Stimulated activated CD4-positive, alpha-beta T cell treated with anti-CD3 and anti-CD28 coated beads, Interleukin-4, amount 100 ng/mL, for 4 hours (primary cell): ENCODE measurements at regions not wholly inside any gene's neighbourhood (a gene's known extent, or its start where the extent isn't known, plus 50 kb on each side); places are given as distances from the start of the nearest gene placed in this dataset.
"Not testable (repeated sequence)": the region's sequence is repeated elsewhere in the genome, so short reads cannot be mapped to it uniquely, and the experiment has no call there.

Source experiments
- DNase-seq, 2 experiments: peaks; one replicate each; pipeline ENCODE4 v3.0.0-alpha.2; 2020

DNA sequence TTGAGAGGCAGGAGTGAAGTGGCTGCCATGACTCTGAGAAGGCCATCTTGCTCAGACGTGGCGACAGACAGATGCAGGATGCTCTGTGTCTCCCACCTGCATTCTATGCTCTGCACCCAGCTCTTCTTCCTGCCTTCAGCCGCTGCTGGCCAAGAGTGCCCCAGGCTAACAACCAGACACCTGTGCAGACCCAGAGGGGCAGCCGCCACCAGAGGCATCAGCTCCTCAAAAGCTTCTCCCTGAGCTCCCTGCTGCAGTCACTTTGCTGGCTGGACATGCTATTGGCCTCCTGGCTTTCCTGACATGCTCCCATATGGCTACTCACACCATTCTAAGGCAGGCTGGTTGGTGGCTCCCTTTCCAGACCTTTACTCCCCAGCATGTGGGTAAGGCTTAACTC is 70.6 kb upstream of the GRB10 start:
- DNase-seq, result no peak

DNA sequence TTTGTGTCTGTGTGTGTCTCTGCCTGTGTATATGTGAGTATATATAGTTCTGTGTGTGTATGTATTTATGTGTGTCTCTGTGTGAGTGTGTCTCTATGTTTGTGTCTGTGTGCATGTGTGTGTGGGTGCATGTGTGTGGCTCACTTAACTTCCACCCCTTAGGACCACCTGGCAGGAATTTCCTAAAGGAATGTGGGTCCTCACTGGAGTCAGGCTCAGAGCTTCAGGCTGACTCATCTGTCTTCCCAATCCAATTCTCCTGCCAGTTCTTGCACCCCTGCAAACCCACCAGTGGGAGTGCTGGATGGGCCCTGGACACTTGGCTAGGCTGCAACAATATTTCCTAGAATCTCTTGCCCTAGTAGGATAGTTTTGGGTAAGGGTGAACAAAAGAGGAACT is 70.2 kb upstream of the GRB10 start:
- no peak for DNase-seq

GRCh38 chr7:50851891-50852290 is 69.2 kb upstream of the GRB10 start:
- DNase-seq, result no peak

DNA sequence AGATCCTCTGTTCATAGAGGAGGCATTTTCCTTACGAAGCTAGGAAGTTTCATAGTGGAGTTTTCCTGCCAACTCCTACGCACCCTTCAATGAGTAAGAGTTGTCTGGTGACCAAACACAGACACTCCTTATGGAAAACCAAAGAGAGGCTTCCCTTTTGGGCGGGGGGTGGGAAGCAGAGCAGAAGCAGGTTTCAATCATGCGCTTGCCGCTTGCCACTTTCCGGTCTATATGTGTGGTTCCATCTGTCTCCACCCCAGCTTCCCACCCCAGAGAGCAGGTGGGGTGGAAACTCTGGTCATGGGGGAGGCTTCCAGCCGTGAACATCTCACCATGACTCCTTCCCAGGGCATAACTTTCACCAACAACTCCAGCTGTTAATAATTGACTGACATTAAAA is 68.8 kb upstream of the GRB10 start:
- no peak for DNase-seq

DNA sequence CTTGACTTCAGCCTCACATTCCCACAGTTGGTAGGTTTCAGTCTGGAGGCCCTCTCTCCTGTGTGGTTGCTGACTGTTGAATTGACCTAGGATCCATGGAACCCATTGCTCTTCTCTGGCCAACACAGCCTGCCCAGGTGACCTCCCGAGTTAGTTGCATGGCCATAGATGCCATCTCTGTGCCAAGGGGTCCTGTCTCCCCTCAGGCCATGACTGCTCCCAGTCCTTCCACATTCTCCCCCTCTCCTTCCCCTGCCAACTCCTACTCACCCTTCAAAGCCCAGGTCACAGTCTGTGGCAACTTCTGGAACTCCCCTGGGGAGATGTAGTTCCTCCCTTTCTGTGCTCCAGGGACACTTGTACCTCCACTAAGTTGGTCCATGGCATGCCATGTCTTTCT is 67.3 kb upstream of the GRB10 start:
- DNase-seq, result no peak

- no peak for DNase-seq
Measured at GRCh38 chr7:50848203-50848602, 65.5 kb upstream of the GRB10 start.

- not testable (repeated sequence) for DNase-seq
Measured at GRCh38 chr7:50844861-50845260, 62.2 kb upstream of the GRB10 start.

DNA sequence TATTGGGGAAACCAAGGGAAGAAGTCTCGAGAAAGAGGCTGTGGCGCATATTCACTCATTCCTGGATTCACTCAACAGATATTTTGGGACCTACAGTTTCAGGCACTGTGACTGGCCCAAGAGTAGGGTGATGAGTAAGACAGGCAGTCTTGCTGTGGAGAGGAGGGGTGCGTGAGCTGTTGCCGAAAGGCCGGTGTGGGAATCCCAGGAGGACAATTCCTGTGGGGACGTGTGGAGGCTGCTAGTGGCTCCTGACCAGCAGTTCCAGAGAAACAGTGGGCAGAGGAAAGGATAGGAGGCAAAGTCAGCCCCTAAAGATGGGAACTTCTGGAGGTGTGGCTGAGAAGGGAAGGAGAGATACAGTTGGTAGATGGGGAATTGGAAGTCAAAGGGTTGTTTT is 59.3 kb upstream of the GRB10 start:
- DNase-seq, result no peak

GRCh38 chr7:50838675-50839377 is 56.1 kb upstream of the GRB10 start:
- DNase-seq, result no peak

DNA sequence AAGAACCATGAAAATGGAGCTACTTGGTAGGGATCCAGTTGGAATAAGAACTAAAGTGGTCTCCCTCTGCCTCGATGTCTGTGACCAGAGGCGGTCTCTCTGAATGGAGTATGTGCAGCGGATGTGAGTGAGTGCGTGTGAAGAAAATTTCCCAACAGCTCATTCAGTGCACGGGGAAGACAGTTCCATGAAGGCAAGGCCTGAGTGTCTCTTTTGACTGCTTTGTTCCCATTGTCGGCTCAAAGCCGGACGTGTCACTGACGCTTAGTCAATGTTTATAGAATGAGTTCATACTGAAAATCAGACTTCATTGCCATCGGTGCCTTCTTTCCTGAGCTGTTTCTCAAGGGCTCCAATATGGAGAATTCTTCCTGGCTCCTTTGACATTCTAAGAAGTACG is 55.3 kb upstream of the GRB10 start:
- DNase-seq, result no peak

DNA sequence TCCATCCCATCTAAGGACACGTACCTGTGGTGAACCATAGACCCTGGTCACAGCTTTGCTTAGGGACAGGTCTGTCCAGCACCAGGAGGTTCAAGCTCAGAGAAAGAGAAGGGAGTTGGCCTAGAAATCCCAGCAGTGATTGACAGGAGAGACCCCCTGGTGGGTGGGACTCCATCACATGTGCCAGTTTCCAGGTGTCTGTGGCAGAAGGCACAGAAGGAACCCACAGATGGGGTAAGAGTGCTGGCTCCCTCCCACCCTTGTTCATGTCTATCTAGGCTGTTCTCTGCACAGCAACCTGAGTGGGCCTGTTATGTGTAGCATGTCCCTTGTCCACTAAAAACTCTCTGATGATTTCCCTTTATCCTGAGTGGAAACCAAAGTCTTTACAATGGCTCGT is 54.0 kb upstream of the GRB10 start:
- no peak for DNase-seq

- no peak for DNase-seq
Measured at GRCh38 chr7:50835156-50835555, 52.5 kb upstream of the GRB10 start.

GRCh38 chr7:50834679-50835078 is 52.0 kb upstream of the GRB10 start:
- no peak for DNase-seq

GRCh38 chr7:50834031-50834535 is 51.4 kb upstream of the GRB10 start:
- no peak for DNase-seq

GRCh38 chr7:50832744-50833143 is 50.0 kb upstream of the GRB10 start:
- DNase-seq, result no peak
